Psoas muscle (tissue), 7 donors: ENCODE measurements at regions not wholly inside any gene's neighbourhood (a gene's known extent, or its start where the extent isn't known, plus 50 kb on each side); places are given as distances from the start of the nearest gene placed in this dataset.

Experiments
- ATAC-seq, 4 donors: fragments of 200-7000 bp; cut with Tn5 transposase; one replicate each; pipeline ENCODE4 v1.9.1; 2020; ENCODE audit warnings: moderate library complexity in 3 of 4, mild to moderate bottlenecking in 2 of 4
- DNase-seq, 2 donors: peaks; one replicate each; pipeline ENCODE4 v3.0.0-alpha.2; 2020
- H3K27ac ChIP-seq: fragments of 200-600 bp; one replicate; pipeline ENCODE4 v1.8.0; 2022
- H3K27me3 ChIP-seq, 3 donors: fragments of 200-600 bp in 1 of 3; one replicate each; pipeline versions ENCODE4 v1.6.1 to v1.8.0; 2013 to 2022; ENCODE audit warnings: low read length in 2 of 3, mild to moderate bottlenecking in 2 of 3, moderate library complexity in 1 of 3; ENCODE audit not compliant: insufficient read depth in 3 of 3
- H3K36me3 ChIP-seq, 2 donors: fragments of 200-600 bp in 1 of 2; one replicate each; pipeline versions ENCODE4 v1.6.1 to v1.8.0; 2013 to 2022; ENCODE audit warnings: low read depth in 1 of 2, mild to moderate bottlenecking in 1 of 2, moderate library complexity in 1 of 2; ENCODE audit not compliant: insufficient read depth in 1 of 2
- H3K4me1 ChIP-seq: fragments of 200-600 bp; one replicate; pipeline ENCODE4 v1.8.0; 2022
- H3K4me3 ChIP-seq: fragments of 200-600 bp; one replicate; pipeline ENCODE4 v1.8.0; 2022; ENCODE audit warnings: mild to moderate bottlenecking
- H3K9me3 ChIP-seq: fragments of 200-600 bp; one replicate; pipeline ENCODE4 v1.8.0; 2022
- WGBS, 3 donors: extraction: QIAGEN DNeasy Blood & Tissue Kit; methylation state at CpG; one replicate each; pipeline versions ENCODE4 v1.1.6 to v1.1.7; 2013; 5-methylcytosine and 5-hydroxymethylcytosine counted together
- intact Hi-C, 2 donors: fragments of 100-400 bp; cut with DNase I; formaldehyde crosslinking; loops; one replicate each; pipeline versions ENCODE4 v1.11.0 to v1.14.2; 2022
- TF ChIP-seq, protein P1 (sequence below): fragments of 200-600 bp; IDR thresholded peaks from one replicate; pipeline ENCODE4 v1.8.0; 2022; ENCODE audit warnings: antibody characterized with exemption
- donor health status: healthy with polysubstance abuse.
- donor health status: DM: no; HTN: no; CAD: no; lungs with moderate emphysema.
- donor health status: Bipolar disorder and iron deficiency.
- donor health status: healthy.
- donor health status: DM: yes; HTN: yes; CAD: no.
- donor health status: DM: no; HTN: no; CAD: no.
- donor health status: DM: yes; HTN: yes; CAD: no.

DNA sequence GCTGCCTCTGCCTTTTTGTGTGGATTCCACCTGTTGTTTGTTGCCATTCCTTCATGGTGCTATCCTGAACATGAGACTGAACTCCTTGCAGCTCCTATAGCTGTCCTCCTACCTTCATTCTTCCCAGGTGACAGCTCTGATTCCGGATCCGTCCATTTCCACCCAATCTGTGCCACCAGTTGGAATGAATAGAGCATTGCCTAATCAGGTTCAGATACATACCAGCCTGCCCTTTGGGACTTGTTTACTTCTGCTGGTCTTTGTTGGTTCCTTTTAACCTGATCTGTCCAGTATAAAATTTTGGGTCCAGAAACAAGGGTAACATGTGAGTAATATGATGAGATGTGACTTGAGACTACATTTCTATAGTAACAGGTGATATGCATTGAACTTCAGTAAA is 136.3 kb upstream of the IGF1 start:
- TF ChIP-seq, protein P1, sequence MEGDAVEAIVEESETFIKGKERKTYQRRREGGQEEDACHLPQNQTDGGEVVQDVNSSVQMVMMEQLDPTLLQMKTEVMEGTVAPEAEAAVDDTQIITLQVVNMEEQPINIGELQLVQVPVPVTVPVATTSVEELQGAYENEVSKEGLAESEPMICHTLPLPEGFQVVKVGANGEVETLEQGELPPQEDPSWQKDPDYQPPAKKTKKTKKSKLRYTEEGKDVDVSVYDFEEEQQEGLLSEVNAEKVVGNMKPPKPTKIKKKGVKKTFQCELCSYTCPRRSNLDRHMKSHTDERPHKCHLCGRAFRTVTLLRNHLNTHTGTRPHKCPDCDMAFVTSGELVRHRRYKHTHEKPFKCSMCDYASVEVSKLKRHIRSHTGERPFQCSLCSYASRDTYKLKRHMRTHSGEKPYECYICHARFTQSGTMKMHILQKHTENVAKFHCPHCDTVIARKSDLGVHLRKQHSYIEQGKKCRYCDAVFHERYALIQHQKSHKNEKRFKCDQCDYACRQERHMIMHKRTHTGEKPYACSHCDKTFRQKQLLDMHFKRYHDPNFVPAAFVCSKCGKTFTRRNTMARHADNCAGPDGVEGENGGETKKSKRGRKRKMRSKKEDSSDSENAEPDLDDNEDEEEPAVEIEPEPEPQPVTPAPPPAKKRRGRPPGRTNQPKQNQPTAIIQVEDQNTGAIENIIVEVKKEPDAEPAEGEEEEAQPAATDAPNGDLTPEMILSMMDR = no peak
- no peaks in the 10 kb centered on the region for H3K9me3 ChIP-seq
- H3K27ac ChIP-seq = no peak overlapping the region
- H3K36me3 ChIP-seq = no peaks in the 10 kb centered on the region
- intact Hi-C loops = no loop called here
- H3K4me3 ChIP-seq = no peak overlapping the region
- WGBS, 3 donors = 67 to 80% (median 71%) methylated on average over 2 of the region's 2 CpGs
- DNase-seq (no peak), ATAC-seq (no peak)
- peaks cover 0 to 3% (median 0%) of the 10 kb centered on the region in 3 donors for H3K27me3 ChIP-seq
- H3K4me1 ChIP-seq = no peaks in the 10 kb centered on the region

DNA sequence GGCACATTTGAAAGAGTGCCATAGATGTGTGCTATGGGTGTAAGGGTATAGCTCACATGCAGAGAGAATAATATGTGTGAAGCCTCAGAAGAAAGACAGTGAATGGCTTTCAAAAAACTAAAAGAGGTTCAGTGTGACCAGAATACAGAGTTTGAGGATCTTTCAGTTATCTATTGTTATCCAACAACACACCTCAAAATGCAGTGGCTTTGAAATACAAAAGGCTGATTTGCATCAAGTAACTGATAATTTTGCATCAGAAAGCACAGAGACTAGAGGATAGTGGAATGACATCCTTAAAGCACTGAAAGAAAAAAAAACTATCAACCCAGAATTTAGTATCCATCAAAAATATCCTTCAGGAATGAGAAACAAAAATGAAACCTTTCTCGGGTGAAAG is 131.6 kb upstream of the IGF1 start:
- intact Hi-C loops = no loop called here
- WGBS, 3 donors = 81 to 92% (median 88%) methylated on average over 1 of the region's 1 CpG

DNA sequence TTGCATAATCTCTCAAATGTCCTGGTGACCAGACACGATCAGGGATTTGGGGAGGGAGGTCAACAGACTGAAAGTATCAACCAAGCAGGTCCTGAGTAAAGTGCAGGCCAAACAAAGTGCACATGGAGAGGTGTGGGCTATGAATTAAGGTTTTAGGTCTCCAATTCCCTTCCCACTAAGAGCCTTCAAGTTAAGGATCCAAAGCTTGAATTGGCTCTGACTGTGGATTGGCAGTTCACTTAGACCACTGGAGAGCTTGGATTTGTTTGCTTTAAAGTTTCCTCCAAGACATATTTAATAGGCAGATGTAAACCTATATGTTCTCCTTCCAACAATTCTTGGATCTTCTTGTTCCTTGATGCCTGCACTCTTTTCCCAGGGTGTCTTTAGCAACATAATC is 129.6 kb upstream of the IGF1 start:
- TF ChIP-seq, protein P1 = no peak
- WGBS, 3 donors = 54 to 78% (median 77%) methylated on average over 1 of the region's 1 CpG

More for the DNA sequence above, 131.6 kb upstream of the IGF1 start:
- no peak for DNase-seq
- no peaks in the 10 kb centered on the region for H3K9me3 ChIP-seq
- TF ChIP-seq, protein P1 = no peak
- no peak overlapping the region for H3K4me3 ChIP-seq
- H3K27me3 ChIP-seq = peaks cover 0 to 3% (median 0%) of the 10 kb centered on the region in 3 donors
- H3K36me3 ChIP-seq = no peaks in the 10 kb centered on the region
- no peak for ATAC-seq
- no peak overlapping the region for H3K27ac ChIP-seq
- H3K4me1 ChIP-seq = no peaks in the 10 kb centered on the region

DNA sequence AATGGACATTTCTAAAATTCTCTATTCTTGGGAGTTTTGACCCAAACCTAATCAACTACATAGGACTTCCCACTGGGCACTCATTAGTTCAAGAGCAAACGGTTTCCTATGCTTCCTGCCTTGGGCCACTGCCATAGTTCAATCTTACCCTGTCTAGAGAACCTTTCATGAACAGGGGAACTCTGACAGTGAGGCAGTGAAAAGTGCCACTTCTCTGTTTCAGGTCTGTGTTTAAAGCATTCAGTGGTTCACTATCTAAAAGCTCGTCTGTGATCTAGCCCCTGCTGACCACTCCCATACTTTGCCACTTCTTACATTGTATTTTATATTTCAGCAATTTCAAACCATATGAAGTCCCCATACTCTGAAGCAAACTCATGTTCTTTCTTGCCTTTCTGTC is 122.7 kb upstream of the IGF1 start:
- whole genome bisulfite sequencing, 3 donors = 27 to 37% (median 35%) methylated on average over 2 of the region's 2 CpGs
- no peaks in the 10 kb centered on the region for H3K9me3 ChIP-seq
- no peak for ATAC-seq

More for the DNA sequence above, 129.6 kb upstream of the IGF1 start:
- intact Hi-C loops = no loop called here
- H3K27ac ChIP-seq = no peak overlapping the region
- no peaks in the 10 kb centered on the region for H3K36me3 ChIP-seq
- H3K4me3 ChIP-seq = no peak overlapping the region
- DNase-seq (no peak), ATAC-seq (no peak)
- no peaks in the 10 kb centered on the region for H3K9me3 ChIP-seq
- no peaks in the 10 kb centered on the region for H3K4me1 ChIP-seq
- H3K27me3 ChIP-seq = no peaks in the 10 kb centered on the region

DNA sequence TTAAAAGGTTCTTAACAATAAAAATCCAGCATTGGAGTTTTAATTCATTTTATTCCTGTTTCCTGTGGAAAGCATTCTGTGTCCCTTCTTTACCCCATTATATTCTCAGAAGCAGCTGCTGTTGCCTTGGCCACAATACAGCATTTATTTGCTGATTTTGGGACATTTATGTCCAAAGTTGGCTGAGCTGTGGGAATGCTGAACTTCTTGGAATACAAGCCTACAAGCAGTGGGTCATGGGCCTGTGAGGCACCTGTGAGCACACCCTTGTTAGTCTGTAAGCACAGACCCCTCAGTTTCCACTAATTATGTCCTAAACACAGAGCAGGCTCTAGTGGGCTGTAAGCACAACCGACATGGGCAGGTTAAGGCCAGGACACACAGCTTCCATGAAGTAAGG is 122.2 kb upstream of the IGF1 start:
- intact Hi-C loops = no loop called here
- 20 to 52% (median 32%) methylated on average over 1 of the region's 1 CpG for WGBS, 3 donors
- Histone ChIP-seq H3K27ac (no peak overlapping the region), H3K36me3 (no peaks in the 10 kb centered on the region), H3K9me3 (no peaks in the 10 kb centered on the region), H3K4me3 (no peak overlapping the region), H3K4me1 (no peaks in the 10 kb centered on the region), H3K27me3 (no peaks in the 10 kb centered on the region)
- DNase-seq (no peak), ATAC-seq (no peak)
- TF ChIP-seq, protein P1 = no peak

More for the DNA sequence above, 122.7 kb upstream of the IGF1 start:
- TF ChIP-seq, protein P1 = no peak
- H3K36me3 ChIP-seq = no peaks in the 10 kb centered on the region
- no peak for DNase-seq
- no peaks in the 10 kb centered on the region for H3K27me3 ChIP-seq
- H3K4me1 ChIP-seq = no peaks in the 10 kb centered on the region
- no peak overlapping the region for H3K27ac ChIP-seq
- H3K4me3 ChIP-seq = no peak overlapping the region
- intact Hi-C loops = no loop called here
